K562 (cell line): ENCODE measurements at regions not wholly inside any gene's neighbourhood (a gene's known extent, or its start where the extent isn't known, plus 50 kb on each side); places are given as distances from the start of the nearest gene placed in this dataset.

ENCODE experiments used
- CTBP1 ChIP-seq: fragments of 450-650 bp; IDR thresholded peaks from 2 replicates; pipeline ENCODE4 v1.6.1; 2016; ENCODE audit warnings: borderline replicate concordance
- DNMT1 ChIP-seq: fragments of 450-650 bp; IDR thresholded peaks from 2 replicates; pipeline ENCODE4 v1.6.1; 2016; ENCODE audit warnings: antibody characterized with exemption, mild to moderate bottlenecking
- GTF2E2 ChIP-seq: fragments of 200-800 bp; sonication (Bioruptor generic); IDR thresholded peaks from 2 replicates; pipeline ENCODE4 v1.6.1; 2016; ENCODE audit warnings: missing genetic modification characterization, missing compliant biosample characterization
- MAZ ChIP-seq, 2 experiments: fragments of 450-650 bp in 1 of 2; sonication (generic) in 1 of 2; formaldehyde crosslinking; IDR thresholded peaks in 1 of 2; conservative IDR thresholded peaks in 1 of 2; 2 replicates each; pipeline versions ENCODE4 v1.4.0 to v1.5.0; 2020; ENCODE audit warnings: mild to moderate bottlenecking in 1 of 2, missing genetic modification reagents in 1 of 2
- MTA1 ChIP-seq: fragments of 450-650 bp; IDR thresholded peaks from 2 replicates; pipeline ENCODE4 v1.6.1; 2017; ENCODE audit warnings: borderline replicate concordance
- SNIP1 ChIP-seq: fragments of 450-650 bp; IDR thresholded peaks from 2 replicates; pipeline ENCODE4 v1.7.1; 2017; ENCODE audit warnings: low read depth, mild to moderate bottlenecking
- SPI1 ChIP-seq: IDR thresholded peaks from 2 replicates; pipeline ENCODE4 v1.6.1; 2011; ENCODE audit warnings: low read depth, low read length, control low read depth, borderline replicate concordance
- STAG1 ChIP-seq: sonication (generic); formaldehyde crosslinking; IDR thresholded peaks from 2 replicates; pipeline ENCODE4 v1.5.0; 2020; ENCODE audit warnings: missing genetic modification reagents, borderline replicate concordance
- ZC3H8 ChIP-seq: fragments of 450-650 bp; IDR thresholded peaks from 2 replicates; pipeline ENCODE4 v1.6.1; 2017
- ZFP1 ChIP-seq: fragments of 450-650 bp; formaldehyde crosslinking; IDR thresholded peaks from 2 replicates; pipeline ENCODE4 v1.4.0; 2020; ENCODE audit warnings: mild to moderate bottlenecking, mixed read lengths
- ZKSCAN8 ChIP-seq: fragments of 200-800 bp; sonication (Bioruptor generic); IDR thresholded peaks from 2 replicates; pipeline ENCODE4 v1.6.1; 2016; ENCODE audit warnings: missing genetic modification characterization, missing compliant biosample characterization
- ZNF184 ChIP-seq: sonication (generic); formaldehyde crosslinking; IDR thresholded peaks from 2 replicates; pipeline ENCODE4 v1.5.0; 2020; ENCODE audit warnings: missing genetic modification reagents
- ZNF324 ChIP-seq: fragments of 250-450 bp; sonication (Bioruptor Pico); IDR thresholded peaks from 2 replicates; pipeline ENCODE4 v1.4.0; 2020; ENCODE audit warnings: mild to moderate bottlenecking
- ZNF551 ChIP-seq: fragments of 250-450 bp; sonication (Bioruptor Pico); IDR thresholded peaks from 2 replicates; pipeline ENCODE4 v1.5.0; 2021; ENCODE audit warnings: mild to moderate bottlenecking, moderate library complexity
- TF ChIP-seq, protein P1 (sequence below), 3 experiments: fragments of 200-800 bp in 1 of 3; fragments of 250-450 bp in 1 of 3; fragments of 450-650 bp in 1 of 3; sonication (Bioruptor Pico) in 1 of 3; sonication (Bioruptor generic) in 1 of 3; formaldehyde crosslinking in 1 of 3; IDR thresholded peaks; 2 replicates each; pipeline versions ENCODE4 v1.6.1 to v1.8.0; 2016 to 2022; ENCODE audit warnings: mild to moderate bottlenecking in 2 of 3, missing genetic modification characterization in 2 of 3, missing compliant biosample characterization in 1 of 3, moderate library complexity in 1 of 3
- TF ChIP-seq, protein P2 (sequence below): fragments of 450-650 bp; IDR thresholded peaks from 2 replicates; pipeline ENCODE4 v1.6.1; 2016
- TF ChIP-seq, protein P3 (sequence below): fragments of 250-450 bp; sonication (Bioruptor Pico); IDR thresholded peaks from 2 replicates; pipeline ENCODE4 v1.5.0; 2021

DNA sequence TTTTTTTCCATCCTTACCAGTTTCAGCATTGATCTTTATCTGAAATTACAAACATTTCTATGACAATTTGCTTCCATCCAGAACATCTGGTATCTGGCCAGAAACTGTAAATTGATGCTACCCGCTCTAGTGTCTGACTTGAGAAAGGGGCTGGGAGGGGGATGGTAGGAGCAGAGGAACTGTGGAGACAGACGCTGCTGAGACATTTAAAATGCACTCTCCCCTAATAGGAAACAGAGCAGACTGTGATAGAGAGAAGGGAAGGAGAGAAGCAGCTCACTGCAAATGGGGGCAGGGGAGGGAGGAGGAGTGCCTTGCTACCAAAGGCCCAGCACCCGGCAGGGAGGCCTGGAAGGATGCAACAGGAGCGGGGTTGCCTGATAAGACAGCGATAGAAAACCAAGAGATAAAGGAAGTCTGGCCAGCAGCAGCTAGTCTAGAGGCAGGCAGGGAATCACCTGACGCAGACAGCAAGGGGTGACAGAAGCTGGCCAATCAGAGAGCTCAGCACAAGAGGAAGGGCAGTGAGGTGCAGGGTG is 195.5 kb upstream of the NFIA start (continued):
- TF ChIP-seq, protein P1, sequence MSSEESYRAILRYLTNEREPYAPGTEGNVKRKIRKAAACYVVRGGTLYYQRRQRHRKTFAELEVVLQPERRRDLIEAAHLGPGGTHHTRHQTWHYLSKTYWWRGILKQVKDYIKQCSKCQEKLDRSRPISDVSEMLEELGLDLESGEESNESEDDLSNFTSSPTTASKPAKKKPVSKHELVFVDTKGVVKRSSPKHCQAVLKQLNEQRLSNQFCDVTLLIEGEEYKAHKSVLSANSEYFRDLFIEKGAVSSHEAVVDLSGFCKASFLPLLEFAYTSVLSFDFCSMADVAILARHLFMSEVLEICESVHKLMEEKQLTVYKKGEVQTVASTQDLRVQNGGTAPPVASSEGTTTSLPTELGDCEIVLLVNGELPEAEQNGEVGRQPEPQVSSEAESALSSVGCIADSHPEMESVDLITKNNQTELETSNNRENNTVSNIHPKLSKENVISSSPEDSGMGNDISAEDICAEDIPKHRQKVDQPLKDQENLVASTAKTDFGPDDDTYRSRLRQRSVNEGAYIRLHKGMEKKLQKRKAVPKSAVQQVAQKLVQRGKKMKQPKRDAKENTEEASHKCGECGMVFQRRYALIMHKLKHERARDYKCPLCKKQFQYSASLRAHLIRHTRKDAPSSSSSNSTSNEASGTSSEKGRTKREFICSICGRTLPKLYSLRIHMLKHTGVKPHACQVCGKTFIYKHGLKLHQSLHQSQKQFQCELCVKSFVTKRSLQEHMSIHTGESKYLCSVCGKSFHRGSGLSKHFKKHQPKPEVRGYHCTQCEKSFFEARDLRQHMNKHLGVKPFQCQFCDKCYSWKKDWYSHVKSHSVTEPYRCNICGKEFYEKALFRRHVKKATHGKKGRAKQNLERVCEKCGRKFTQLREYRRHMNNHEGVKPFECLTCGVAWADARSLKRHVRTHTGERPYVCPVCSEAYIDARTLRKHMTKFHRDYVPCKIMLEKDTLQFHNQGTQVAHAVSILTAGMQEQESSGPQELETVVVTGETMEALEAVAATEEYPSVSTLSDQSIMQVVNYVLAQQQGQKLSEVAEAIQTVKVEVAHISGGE (CRISPR knock-in tag; IDR thresholded peaks at IDR 0.05) = no peak
- TF ChIP-seq ZNF551 (CRISPR knock-in tag) = no peak
- no peak for TF ChIP-seq STAG1
- no peak for TF ChIP-seq ZNF184 (CRISPR knock-in tag)
- TF ChIP-seq, protein P2, sequence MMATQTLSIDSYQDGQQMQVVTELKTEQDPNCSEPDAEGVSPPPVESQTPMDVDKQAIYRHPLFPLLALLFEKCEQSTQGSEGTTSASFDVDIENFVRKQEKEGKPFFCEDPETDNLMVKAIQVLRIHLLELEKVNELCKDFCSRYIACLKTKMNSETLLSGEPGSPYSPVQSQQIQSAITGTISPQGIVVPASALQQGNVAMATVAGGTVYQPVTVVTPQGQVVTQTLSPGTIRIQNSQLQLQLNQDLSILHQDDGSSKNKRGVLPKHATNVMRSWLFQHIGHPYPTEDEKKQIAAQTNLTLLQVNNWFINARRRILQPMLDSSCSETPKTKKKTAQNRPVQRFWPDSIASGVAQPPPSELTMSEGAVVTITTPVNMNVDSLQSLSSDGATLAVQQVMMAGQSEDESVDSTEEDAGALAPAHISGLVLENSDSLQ = 0 out of 2 replicates have a peak, but pooled peaks have one; percentile 10
- TF ChIP-seq ZFP1 (CRISPR knock-in tag) = no peak
- no peak for TF ChIP-seq MTA1
- no peak for TF ChIP-seq ZNF324 (CRISPR knock-in tag)
- TF ChIP-seq SPI1 = no peak
- TF ChIP-seq ZC3H8 = no peak
- TF ChIP-seq MAZ (CRISPR knock-in tag; conservative IDR thresholded peaks at IDR 0.05 in 1 of 2, IDR thresholded peaks at IDR 0.05 in 1 of 2) = no peak
- TF ChIP-seq GTF2E2 (tag) = no peak
- peak; percentile 96 for TF ChIP-seq CTBP1
- no peak for TF ChIP-seq SNIP1
- TF ChIP-seq, protein P3, sequence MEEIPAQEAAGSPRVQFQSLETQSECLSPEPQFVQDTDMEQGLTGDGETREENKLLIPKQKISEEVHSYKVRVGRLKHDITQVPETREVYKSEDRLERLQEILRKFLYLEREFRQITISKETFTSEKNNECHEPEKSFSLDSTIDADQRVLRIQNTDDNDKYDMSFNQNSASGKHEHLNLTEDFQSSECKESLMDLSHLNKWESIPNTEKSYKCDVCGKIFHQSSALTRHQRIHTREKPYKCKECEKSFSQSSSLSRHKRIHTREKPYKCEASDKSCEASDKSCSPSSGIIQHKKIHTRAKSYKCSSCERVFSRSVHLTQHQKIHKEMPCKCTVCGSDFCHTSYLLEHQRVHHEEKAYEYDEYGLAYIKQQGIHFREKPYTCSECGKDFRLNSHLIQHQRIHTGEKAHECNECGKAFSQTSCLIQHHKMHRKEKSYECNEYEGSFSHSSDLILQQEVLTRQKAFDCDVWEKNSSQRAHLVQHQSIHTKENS (CRISPR knock-in tag) = no peak
- TF ChIP-seq DNMT1 = no peak
- TF ChIP-seq ZKSCAN8 = no peak
